G401 (cell line): ENCODE measurements at regions not wholly inside any gene's neighbourhood (a gene's known extent, or its start where the extent isn't known, plus 50 kb on each side); places are given as distances from the start of the nearest gene placed in this dataset.
"Not testable (repeated sequence)": the region's sequence is repeated elsewhere in the genome, so short reads cannot be mapped to it uniquely, and the experiment has no call there.

Source experiments
- DNase-seq: peaks from one replicate; pipeline ENCODE4 v3.0.0-alpha.2; 2015; ENCODE audit warnings: low spot score
- in situ Hi-C: cut with HindIII; loops from 2 replicates; pipeline ENCODE4 v1.10.0; 2016; ENCODE audit warnings: low sequenced_read_pairs, mixed read lengths

DNA sequence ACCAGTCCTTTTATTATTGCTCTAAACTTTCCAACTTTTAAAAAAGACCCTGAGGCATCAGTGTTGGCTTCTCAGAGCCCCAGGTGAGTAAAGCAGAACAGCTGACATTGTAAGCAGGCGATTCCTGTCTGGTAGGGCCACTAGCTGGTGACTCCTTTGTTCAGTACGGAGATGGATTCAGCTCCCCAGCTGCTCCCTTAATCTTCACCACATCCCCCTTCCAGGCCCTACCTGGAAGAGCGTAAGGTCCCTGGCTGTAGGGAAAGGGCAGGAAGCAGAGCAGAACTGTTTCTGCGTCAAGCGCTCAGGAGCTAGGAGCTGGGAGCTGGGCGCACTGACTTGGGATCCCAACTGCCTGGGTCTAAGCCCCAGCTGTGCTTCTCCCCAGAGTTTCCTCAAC is 203.7 kb upstream of the TAS2R1 start:
- no peak for DNase-seq
- in situ Hi-C loops: no loop called here

DNA sequence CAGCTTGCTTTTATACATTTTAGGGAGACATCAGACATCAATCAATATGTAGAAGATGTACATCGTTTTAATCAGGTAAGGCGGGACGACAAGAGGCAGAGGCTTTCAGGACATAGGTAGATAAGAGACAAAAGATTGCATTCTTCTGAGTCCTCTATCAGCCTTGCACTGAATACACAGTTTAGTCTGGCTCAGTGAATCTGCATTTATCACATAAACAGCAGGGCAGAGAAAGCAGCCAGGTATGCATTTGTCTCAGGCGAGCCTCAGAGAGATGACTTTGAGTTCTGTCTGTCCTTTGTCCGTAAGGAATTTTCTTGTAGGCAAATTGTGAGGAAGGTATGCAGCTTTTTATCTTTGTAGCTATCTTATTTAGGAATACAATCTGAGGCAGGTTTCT is 202.8 kb upstream of the TAS2R1 start:
- in situ Hi-C loops: no loop called here

DNA sequence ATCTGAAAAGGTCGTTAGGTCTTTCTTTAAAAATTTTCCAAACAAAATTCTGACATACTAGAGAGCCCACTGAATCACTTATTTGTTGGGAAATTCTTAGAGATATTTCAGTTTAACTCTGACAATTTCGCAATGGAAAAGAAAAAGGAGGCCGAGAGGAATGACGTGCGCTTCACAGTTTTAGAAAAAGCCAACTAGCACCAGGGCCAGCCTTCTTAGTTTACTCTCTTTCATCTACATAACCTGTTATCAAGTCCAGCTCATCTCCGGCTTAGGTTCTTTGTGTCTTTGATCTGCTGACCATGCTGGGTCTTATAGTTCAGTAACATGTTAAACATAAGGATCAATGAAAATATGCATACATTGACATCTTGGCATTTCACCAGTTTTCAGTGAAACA is 201.7 kb upstream of the TAS2R1 start:
- in situ Hi-C loops: no loop called here
- DNase-seq: no peak

More for the DNA sequence above, 202.8 kb upstream of the TAS2R1 start:
- no peak for DNase-seq

DNA sequence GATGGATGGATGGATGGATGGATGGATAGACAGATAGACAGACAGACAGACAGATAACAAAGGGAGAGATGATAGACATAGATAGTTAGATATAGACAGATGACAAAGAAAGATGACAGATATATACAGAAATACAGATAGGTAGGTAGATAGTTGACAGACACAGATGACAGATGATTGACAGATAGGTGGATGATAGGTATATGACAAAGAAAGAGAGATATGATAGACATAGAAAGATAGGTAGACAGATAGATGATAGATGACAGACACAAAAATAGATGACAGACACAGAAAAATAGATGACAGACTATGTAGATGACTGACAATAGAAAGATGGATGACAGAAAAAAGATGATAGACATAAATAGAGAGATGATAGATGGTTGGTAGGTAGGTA is 200.0 kb upstream of the TAS2R1 start:
- no peak for DNase-seq
- in situ Hi-C loops: no loop called here

DNA sequence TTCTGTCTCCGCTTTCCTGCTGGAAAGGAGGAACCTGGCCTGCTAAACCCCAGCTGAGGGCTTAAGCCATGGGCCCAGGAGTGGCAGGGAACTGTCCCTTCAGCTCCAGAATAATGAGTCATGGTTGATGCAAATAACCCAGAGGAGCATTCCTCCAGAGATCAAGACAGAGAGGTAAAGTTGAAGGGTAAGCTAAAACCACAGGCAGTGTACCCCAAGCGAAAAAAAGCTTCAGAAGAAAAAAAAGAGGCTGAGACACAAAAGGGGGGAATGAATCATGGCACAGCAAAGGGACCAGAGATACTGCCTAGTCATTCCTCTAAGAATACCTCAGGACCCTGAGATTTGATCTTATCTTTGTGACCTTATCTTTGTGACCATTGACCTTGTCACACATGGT is 199.5 kb upstream of the TAS2R1 start:
- DNase-seq: no peak
- in situ Hi-C loops: no loop called here

DNA sequence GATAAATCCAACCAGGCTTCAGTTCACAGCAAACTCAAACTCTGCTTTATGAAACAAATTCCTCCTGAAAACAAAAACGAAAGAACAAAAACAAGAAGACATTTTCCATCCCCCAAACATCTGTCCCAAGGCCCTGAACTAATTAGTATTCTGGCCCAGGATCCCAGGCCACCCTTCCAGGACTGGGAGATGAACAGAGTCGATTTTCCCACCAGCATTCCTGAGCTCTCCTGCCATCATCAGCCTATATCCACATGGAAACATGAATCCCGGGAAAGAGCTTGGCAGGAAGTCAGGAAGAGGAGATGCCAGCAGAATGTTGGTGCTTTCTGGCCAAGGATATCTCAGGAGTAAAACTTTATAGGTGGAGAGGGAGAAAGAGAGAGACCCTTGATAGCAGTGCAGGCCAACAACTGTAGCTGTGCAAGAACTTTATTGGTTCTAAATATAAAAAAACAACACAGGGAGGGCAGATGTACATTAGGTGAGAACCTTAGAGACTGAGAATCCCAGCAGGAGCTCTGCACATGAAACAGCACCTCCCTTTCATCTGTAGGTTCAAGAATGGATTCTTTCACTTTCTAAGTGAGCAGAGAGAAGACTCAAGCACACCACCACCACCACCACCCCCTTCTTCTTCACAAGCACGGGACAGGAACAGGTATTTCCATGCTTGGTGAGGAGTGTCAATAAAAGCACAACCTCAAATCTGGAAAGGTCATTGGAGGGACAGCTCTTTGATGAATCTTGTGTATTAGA is 190.7 kb upstream of the TAS2R1 start:
- in situ Hi-C loops: no loop called here
- DNase-seq: no peak

DNA sequence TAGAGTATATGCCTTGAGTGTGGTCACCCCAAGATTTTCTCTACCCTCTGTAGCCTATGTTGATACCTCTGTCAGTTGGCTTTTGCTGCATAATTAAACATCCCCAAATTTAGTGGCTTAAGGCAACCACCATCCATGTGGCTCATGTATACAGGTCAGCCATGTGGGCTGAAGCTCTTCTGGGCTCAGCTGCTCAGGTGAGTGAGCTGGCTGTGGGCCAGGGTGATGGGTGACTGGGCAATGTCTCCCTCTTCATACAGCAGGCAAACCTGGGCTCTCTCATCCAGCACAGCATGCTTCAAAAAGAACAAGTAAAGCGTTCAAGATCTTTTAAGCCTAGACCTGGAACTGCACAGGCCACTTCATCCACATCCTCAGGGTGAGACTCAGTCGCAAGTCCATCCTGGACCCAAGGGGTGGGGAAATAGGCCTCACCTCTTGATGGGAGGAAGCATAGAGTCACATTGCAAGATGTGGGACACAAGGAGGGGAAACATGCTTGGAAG is 188.2 kb upstream of the TAS2R1 start:
- DNase-seq: no peak
- in situ Hi-C loops: no loop called here

DNA sequence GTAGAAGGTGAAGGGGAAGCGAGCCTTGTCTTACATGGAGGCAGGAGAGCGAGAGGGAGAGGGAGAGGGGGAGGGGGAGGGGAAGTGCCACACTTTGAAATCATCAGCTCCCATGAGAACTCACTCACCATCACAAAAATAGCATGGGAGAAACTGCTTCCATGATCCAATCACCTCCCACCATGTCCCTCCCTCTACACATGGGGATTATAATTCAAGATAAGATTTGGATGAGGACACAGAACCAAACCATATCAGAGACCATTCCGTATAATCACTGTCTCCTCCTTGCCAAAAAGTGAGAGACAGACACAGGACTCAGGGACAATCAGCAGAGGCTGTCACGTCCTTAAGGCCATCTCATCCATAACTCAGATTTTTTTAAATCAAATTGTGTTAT is 187.7 kb upstream of the TAS2R1 start:
- in situ Hi-C loops: no loop called here
- no peak for DNase-seq

DNA sequence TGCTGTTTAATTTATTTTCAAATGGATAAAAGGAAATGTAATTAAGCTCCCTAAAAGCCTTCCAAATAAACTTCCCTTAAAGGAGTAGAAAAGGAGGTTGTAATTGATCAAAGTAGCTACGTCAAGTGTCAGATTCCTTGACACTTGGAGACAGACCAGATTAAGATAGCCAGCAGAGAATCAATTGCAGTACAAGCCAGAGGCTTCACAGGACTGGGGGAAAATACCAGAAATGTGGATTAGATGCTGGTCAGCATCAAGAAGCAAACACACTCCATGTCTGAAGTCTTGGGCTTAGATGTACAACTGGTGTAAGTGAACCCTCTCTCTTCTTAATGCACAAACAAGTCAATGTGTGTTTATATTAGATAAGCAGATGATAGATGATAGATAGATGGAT is 184.9 kb upstream of the TAS2R1 start:
- DNase-seq: no peak
- in situ Hi-C loops: no loop called here

DNA sequence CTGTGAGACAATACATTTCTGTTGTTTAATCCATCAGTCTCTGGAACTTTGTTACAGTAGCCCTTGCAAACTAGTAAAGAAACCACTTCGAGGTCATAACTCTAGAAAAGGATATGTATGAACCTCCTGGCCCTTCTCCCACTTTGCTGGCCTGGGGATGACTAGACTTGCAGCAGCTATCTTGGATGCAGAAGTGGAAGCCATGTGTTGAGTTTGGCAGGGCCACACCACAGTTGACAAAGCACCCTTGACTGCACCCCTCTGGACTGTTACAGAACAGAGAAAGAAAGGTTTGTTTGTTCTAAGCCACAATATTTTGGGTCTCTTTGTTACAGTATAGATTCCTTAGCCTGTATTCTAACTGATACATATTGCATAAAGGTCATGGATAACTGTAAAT is 183.2 kb upstream of the TAS2R1 start:
- in situ Hi-C loops: no loop called here
- DNase-seq: no peak

DNA sequence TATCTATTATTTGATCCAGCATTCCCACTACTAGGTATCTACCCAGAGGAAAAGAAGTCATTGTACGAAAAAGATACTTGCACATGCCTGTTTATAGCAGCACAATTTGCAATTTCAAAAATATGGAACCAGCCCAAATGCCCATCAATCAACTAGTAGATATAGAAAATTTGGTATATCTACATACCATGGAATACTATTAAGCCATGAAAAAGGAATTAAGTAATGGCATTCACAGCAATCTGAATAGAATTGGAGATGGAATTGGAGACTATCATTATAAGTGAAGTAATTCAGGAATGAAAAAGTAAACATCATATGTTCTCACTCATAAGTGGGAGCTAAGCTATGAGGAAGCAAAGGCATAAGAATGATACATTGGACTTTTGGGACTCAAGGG is 177.2 kb upstream of the TAS2R1 start:
- in situ Hi-C loops, DNase-seq: not testable (repeated sequence)

DNA sequence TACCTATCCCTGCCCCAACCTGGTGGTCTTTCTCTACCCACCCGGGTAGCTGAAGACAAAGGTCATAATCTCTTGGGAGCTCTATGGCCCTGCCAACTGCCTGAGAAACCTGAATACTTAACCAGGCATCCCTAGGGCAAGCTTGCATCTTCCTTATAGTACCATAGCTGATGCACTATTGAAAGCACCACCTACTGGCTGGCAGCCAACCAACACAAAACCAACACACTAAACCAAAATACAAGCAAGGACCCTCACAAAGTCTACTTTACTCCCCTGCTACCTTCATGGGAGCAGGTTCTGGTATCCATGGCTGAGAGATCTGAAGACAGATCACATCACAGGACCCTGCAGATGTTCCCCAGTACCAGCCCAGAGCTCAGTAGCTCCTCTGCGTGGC is 171.8 kb upstream of the TAS2R1 start:
- in situ Hi-C loops: no loop called here
- no peak for DNase-seq

DNA sequence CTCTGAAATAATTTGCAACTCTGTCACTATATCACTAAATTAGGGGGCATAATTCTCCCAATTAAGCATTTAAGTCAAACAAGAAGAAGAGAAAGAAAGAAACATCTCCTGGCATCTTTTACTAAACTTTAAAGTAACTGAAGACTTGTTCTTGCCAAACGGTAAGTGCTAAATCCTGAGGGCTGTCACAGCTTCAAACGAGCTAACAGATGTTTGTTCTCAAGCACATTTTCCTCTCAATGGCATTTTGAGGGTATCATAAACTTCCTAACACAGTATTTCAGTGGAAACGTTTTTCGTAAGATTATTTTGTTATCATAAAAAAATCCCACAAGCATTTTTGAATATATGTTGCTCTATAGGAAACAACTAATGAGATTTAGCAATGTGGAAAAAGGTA is 169.5 kb upstream of the TAS2R1 start:
- DNase-seq: no peak
- in situ Hi-C loops: no loop called here

DNA sequence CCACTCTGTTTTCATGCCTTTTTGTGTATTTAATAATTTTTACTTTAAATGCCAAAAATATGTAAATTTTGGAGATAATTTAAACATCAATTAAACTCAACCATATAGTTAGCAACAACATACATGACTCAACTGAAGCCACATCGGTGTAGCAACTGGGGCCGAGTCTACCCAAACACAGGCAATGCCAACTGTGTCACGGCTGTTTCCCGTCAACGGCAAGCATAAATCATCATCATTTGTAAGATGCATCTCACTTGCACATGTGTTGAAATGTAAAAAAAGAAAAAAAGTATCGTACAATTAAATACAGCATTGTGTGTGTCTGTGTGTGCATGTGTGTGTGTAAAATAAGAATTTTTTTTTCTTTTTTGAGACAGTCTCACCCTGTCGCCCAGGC is 160.1 kb upstream of the TAS2R1 start:
- in situ Hi-C loops: no loop called here
- no peak for DNase-seq

DNA sequence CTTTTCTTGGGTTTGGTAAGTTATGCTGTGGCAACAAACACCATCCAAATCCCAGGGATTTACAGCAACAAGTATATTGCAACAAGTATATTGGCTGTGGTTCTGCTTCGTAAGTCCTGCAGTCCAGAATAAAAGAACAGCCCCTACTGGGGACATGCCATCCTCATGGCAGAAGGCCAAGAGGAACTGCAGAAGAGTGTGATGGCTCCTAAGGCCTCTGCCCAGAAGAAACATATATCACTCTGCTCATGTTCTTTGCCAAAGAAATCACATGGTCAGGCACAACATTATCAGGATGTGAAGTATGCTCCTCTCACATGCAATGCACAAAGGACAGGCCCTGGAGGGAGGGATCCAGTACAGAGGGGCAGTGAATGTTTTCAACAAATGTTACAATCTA is 159.6 kb upstream of the TAS2R1 start:
- in situ Hi-C loops: no loop called here
- DNase-seq: no peak

DNA sequence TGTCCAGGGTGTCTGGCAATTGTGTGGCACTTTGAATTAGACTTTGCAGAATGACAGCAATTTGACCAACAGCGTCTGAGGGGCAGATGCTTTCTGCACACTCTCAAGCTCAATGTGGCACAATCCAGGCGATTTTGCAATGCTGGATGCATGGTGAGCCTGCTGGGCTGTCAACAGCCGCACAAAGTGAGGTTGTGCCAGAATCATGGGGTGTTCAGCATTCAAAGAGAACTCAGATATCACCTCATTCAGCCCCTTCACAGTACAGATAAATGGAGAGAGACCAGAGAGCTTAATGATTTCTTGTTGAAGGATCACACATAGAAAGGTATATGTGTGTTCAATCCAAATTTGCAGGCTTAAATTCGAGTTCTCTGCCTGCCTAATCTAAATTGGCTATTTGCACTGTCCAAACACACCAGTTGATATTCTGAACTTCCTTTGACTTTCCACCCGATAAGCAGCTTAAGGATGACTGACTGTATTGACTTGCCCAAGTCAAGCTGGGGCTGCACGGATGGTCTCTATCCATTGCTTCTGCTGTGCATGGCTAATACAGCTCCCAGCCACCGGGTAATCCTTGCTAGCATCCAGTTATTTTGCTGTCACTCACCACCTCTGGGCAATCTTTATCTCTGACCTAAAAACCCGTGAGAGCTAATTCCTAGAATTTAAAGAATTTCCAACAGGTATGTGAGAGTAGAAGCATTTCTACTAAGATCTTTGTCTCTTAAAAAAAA is 157.9 kb upstream of the TAS2R1 start:
- no peak for DNase-seq
- in situ Hi-C loops: no loop called here

DNA sequence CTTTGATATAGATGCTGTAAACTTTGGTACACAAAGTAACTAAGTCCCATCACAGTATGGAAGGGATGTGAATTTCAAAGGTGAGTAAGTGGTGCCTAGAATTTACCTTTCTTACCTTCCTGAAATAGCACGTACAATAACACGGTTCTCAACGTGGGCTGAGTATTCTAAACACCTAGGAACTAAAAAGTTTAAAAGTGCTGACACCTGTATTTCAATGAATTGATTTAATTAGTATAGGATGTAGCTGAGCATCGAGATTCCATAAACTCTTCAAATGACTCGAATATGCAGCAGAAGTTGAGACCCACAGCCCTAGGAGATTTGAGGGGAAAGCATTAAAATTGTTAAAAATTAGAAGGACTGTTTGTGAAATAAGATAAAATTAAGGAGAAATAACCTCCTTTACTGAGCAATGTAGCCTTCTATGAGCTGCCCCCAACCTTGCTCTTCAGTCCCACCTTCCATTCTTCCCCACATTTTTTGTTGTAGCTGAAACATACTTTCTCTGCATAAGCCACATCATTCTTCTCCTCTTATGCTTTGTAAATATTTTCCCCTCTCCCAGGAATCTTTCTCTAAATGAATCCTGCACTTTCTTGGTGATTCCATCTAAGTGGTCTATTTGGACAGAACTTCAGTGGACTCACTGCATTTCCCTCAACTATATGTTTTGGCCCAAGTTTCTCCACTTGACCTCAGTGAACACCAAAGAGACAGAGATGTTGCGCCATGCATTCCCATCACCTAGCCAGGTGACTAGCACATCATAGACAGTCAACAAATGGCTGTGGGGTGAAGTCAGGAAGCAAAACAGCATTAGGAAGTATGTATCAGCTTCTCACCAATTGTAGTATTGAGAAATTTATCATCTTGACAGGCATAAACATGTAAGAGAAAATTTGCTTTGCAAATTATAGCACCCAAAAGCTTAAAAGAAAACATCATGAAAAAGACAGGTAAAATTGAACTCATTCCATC is 156.5 kb upstream of the TAS2R1 start:
- in situ Hi-C loops: no loop called here
- no peak for DNase-seq

DNA sequence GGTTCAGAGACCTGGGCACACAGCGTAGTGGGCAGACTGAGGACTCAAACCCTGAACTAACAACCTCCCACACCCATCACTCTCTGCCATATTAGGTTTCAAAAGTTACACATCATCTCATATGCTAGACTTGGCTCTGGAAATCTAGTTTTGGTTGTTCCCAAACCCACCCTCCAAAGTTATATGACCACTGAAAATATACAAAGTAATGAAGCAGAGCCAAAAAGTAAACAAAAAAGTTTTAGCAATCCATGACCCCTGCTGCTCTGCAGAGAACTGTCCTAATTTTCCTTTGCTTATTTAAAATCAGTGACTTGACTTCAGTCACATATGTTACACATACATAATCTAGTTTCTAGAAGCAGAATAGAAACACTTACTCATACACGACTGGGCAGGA is 155.6 kb upstream of the TAS2R1 start:
- in situ Hi-C loops: no loop called here
- DNase-seq: no peak

DNA sequence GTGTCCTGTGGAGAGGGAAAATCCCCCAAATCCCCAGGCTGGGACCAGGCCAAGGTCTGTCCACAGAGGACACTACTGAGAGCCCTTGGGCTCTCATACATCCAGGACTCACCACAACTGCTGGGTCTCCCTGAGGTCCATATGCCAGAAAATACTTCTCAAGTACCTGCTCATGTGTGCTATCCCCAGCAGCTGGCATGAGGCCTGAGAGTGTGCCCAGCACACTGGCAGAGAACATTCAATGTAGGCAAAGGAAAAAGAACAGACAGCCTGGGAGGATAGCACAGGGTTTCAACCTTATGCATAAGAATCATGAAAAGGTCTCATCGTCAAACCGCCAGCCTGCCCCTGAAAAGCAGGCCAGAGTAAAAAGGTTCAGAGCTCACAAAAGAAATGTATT is 154.1 kb upstream of the TAS2R1 start:
- in situ Hi-C loops: no loop called here
- no peak for DNase-seq
